A673 (cell line): ENCODE measurements at regions not wholly inside any gene's neighbourhood (a gene's known extent, or its start where the extent isn't known, plus 50 kb on each side); places are given as distances from the start of the nearest gene placed in this dataset.

Experiments used
- BruUV-seq: library from RNA; stranded (reverse); fragments of 400-500 nt; replicated peaks from 2 replicates; lab custom pipeline; 2021; lab: Mats Ljungman, UMichigan
- CTCF ChIA-PET: fragments of 300-600 bp; sonication (Branson Sonifier 250); formaldehyde crosslinking; loops from one replicate; lab custom pipeline; 2022; ENCODE audit warnings: antibody characterized with exemption; lab: Charles Lee
- POLR2A ChIA-PET: fragments of 300-600 bp; sonication (Branson Sonifier 250); formaldehyde crosslinking; loops from one replicate; lab custom pipeline; 2022; ENCODE audit warnings: antibody characterized with exemption; ENCODE audit not compliant: low non-redundant PET; lab: Charles Lee
- DNase-seq: peaks from one replicate; pipeline ENCODE4 v3.0.0-alpha.2; 2015; ENCODE audit warnings: low spot score
- H3K27ac ChIP-seq: fragments of 200-600 bp; sonication (generic); 2 replicates; pipeline ENCODE4 v1.5.1; 2016; ENCODE audit warnings: mixed run types, low read depth, mild to moderate bottlenecking, mixed read lengths, antibody characterized with exemption, low read length; ENCODE audit not compliant: poor library complexity, severe bottlenecking
- H3K27me3 ChIP-seq: fragments of 200-600 bp; sonication (generic); replicated peaks from 2 replicates; pipeline ENCODE4 v1.6.1; 2017; ENCODE audit warnings: mixed run types, low read depth, mild to moderate bottlenecking, mixed read lengths, antibody characterized with exemption, low read length; ENCODE audit not compliant: insufficient read depth, poor library complexity
- H3K36me3 ChIP-seq: fragments of 200-600 bp; sonication (generic); 2 replicates; pipeline ENCODE4 v1.6.1; 2016; ENCODE audit warnings: mixed run types, mild to moderate bottlenecking, mixed read lengths, antibody characterized with exemption, low read length; ENCODE audit not compliant: insufficient read depth, poor library complexity, severe bottlenecking
- H3K4me1 ChIP-seq: fragments of 200-600 bp; sonication (generic); 2 replicates; pipeline ENCODE4 v1.6.1; 2017; ENCODE audit warnings: mixed run types, mild to moderate bottlenecking, mixed read lengths, antibody characterized with exemption, low read length; ENCODE audit not compliant: insufficient read depth, poor library complexity, severe bottlenecking
- H3K4me3 ChIP-seq: fragments of 200-600 bp; sonication (generic); 2 replicates; pipeline ENCODE4 v1.5.1; 2016; ENCODE audit warnings: low read depth, mixed run types, mild to moderate bottlenecking, mixed read lengths, low read length; ENCODE audit not compliant: poor library complexity, severe bottlenecking
- H3K9me3 ChIP-seq: fragments of 200-600 bp; sonication (generic); 2 replicates; pipeline ENCODE4 v1.6.1; 2016; ENCODE audit warnings: mixed run types, low read depth, mild to moderate bottlenecking, mixed read lengths, antibody characterized with exemption, low read length; ENCODE audit not compliant: poor library complexity, severe bottlenecking
- EZH2 ChIP-seq: fragments of 200-600 bp; sonication (generic); IDR thresholded peaks from 2 replicates; pipeline ENCODE4 v1.6.1; 2017; ENCODE audit warnings: borderline replicate concordance, low read depth, mild to moderate bottlenecking, mixed read lengths, antibody characterized with exemption, low read length; ENCODE audit not compliant: poor library complexity, severe bottlenecking
- intact Hi-C: fragments of 100-400 bp; cut with micrococcal nuclease; formaldehyde crosslinking; loops from one replicate; pipeline ENCODE4 v1.10.0; 2022; ENCODE audit not compliant: unreplicated experiment
- TF ChIP-seq, protein P1 (sequence below): fragments of 300-800, 200-600 bp; sonication (generic); conservative IDR thresholded peaks from 2 replicates; pipeline ENCODE4 v1.5.1; 2017; ENCODE audit warnings: low read depth, mild to moderate bottlenecking, antibody characterized with exemption, low read length, moderate library complexity, mixed read lengths

DNA sequence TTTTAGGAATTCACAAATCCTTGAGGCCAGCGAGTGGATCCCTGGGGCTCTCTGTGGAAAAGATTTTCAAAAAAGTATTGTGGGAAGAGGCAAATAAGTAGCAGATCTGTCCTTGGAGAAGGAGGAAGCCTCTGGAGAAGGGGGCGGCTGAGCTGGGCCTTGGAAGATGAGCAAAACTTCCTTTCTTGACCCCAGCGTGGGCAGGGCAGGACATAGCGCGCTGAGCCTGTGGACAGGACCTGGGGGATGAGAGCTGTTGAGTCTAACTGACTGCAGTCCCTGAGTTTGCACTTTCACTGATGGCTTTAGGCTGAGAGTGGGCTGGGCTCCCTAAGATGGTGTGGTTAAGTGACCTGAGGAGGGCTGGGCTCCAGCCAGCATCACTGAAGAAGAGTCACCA, 170.2 kb upstream of the GALNT2 start:
- TF ChIP-seq, protein P1, sequence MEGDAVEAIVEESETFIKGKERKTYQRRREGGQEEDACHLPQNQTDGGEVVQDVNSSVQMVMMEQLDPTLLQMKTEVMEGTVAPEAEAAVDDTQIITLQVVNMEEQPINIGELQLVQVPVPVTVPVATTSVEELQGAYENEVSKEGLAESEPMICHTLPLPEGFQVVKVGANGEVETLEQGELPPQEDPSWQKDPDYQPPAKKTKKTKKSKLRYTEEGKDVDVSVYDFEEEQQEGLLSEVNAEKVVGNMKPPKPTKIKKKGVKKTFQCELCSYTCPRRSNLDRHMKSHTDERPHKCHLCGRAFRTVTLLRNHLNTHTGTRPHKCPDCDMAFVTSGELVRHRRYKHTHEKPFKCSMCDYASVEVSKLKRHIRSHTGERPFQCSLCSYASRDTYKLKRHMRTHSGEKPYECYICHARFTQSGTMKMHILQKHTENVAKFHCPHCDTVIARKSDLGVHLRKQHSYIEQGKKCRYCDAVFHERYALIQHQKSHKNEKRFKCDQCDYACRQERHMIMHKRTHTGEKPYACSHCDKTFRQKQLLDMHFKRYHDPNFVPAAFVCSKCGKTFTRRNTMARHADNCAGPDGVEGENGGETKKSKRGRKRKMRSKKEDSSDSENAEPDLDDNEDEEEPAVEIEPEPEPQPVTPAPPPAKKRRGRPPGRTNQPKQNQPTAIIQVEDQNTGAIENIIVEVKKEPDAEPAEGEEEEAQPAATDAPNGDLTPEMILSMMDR, result no peak
- TF ChIP-seq EZH2, result no peak
- POLR2A ChIA-PET, result no interaction called here
- Histone ChIP-seq H3K27ac (no peak overlapping the region), H3K4me1 (peaks cover 20% of the 10 kb centered on the region), H3K9me3 (no peaks in the 10 kb centered on the region), H3K27me3 (no peaks in the 10 kb centered on the region), H3K36me3 (no peaks in the 10 kb centered on the region), H3K4me3 (no peak overlapping the region)
- CTCF ChIA-PET, result no interaction called here
- intact Hi-C loops, result no loop called here
- DNase-seq, result no peak
- BruUV-seq, result no TSS peak

DNA sequence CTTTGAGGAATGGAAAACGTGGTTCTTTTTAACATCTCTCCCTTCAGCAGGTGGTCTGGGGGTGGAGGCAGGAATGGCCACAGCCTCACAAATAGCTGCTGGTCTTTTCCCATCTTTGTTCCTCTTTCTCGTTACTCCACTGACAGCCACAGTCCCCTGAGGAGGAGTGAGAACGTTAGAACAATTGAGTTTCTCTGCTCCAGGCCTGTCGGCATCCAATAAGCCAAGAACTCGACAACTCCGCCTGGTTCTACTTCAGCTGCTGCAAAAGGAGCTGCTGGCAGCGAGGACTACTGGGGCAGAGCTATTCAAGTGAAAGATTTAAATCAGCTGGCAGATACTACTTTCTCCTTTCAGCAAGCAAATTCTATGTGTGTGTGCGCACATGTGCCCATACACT, 169.5 kb upstream of the GALNT2 start:
- H3K9me3 ChIP-seq, result no peaks in the 10 kb centered on the region
- intact Hi-C loops, result no loop called here
- no peaks in the 10 kb centered on the region for H3K27me3 ChIP-seq
- no peak overlapping the region for H3K27ac ChIP-seq
- peaks cover 20% of the 10 kb centered on the region for H3K4me1 ChIP-seq
- no peaks in the 10 kb centered on the region for H3K36me3 ChIP-seq
- POLR2A ChIA-PET, result no interaction called here
- H3K4me3 ChIP-seq, result no peak overlapping the region
- BruUV-seq, result no TSS peak
- DNase-seq, result no peak
- TF ChIP-seq EZH2, result no peak
- TF ChIP-seq, protein P1, result no peak
- CTCF ChIA-PET, result no interaction called here

DNA sequence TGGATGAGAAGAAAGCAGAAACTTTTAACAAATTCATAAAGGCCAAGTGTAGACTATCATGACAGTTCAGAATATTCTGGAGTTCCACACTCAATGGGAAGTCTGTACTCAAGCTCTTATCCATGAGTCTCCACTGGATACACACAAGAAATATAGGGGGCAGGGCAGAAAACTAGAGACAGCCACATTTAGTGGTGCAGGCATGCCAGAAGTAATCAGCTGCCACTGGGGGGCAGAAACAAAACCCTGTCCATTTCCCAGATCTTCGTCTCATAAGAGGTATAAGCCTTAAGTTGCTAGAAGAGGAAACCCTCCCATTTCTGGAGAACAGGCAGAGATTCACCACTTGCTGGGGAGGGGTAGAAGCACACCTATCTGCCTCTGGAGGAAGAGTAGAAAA, 166.8 kb upstream of the GALNT2 start:
- Histone ChIP-seq H3K4me1 (peaks cover 6% of the 10 kb centered on the region), H3K27ac (no peak overlapping the region), H3K27me3 (no peaks in the 10 kb centered on the region), H3K4me3 (no peak overlapping the region), H3K36me3 (no peaks in the 10 kb centered on the region), H3K9me3 (no peaks in the 10 kb centered on the region)
- POLR2A ChIA-PET, result interaction anchor here (0.7 kb wide), 1 partner anchor 89 kb away, joined by 3 read pairs; no protein-coding TSS in a partner anchor
- intact Hi-C loops, result no loop called here
- peak; percentile 17 for DNase-seq
- no TSS peak for BruUV-seq
- TF ChIP-seq, protein P1, result no peak
- no peak for TF ChIP-seq EZH2
- CTCF ChIA-PET, result no interaction called here
